ENCODE measurements at regions not wholly inside any gene's neighbourhood (a gene's known extent, or its start where the extent isn't known, plus 50 kb on each side); places are given as distances from the start of the nearest gene placed in this dataset.

- TF ChIP-seq FOXP2 (optimal IDR thresholded peaks at IDR 0.05; ENCODE audit: borderline replicate concordance, extremely low read depth, extremely low read length, insufficient read depth), result no peak
- no peak for TF ChIP-seq TAF1 (IDR thresholded peaks at IDR 0.05; ENCODE audit: borderline replicate concordance, insufficient read depth, low read length)
- no peak for TF ChIP-seq SIN3A (IDR thresholded peaks at IDR 0.05; ENCODE audit: borderline replicate concordance, insufficient read depth, low read length)
- TF ChIP-seq REST (IDR thresholded peaks at IDR 0.05; ENCODE audit: insufficient read depth in 1 of 2, low read depth in 2 of 2, low read length in 2 of 2), result no peak
- no peak for TF ChIP-seq POLR2AphosphoS5 (IDR thresholded peaks at IDR 0.05; ENCODE audit: low read depth, low read length)
These were observed 102.4 kb upstream of the HIVEP1 start for GRCh38 chr6:11909696-11910132.

DNA sequence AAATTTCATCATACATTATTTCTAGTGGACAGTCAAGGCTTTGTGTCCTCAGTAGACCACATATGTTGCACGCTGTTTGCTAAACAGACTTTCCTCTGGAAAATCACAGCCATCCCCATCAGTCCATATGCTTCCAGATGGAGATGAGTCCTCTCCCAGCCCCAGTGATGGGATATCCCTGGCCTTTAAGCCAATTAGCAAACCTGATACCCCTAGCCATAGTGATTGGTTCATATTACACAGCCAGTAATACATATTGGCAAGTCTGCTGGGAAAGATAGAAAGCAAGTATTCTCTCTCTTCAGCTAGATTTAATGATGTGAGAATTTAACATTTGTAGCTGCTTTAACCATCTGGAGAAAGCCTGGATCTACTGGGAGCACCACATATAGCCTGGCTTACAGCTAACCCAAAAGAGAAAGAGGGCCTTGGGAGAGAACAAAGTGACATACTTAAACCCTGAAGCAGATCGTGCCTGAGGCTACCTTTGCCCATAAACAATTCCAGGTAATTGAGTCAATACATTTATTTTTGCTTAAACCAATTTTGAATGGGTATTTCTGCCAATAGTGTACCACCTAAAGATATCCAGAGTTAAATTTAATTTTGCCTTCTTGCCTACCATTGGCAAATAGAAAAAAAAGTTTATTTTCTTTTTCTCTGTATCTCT is 103.5 kb upstream of the HIVEP1 start:
- TF ChIP-seq SIN3A (IDR thresholded peaks at IDR 0.05; ENCODE audit: borderline replicate concordance, insufficient read depth, low read length) (no peak), REST (IDR thresholded peaks at IDR 0.05; ENCODE audit: insufficient read depth in 1 of 2, low read depth in 2 of 2, low read length in 2 of 2) (no peak), TAF1 (IDR thresholded peaks at IDR 0.05; ENCODE audit: borderline replicate concordance, insufficient read depth, low read length) (no peak), FOXP2 (optimal IDR thresholded peaks at IDR 0.05; ENCODE audit: borderline replicate concordance, extremely low read depth, extremely low read length, insufficient read depth) (no peak), POLR2AphosphoS5 (IDR thresholded peaks at IDR 0.05; ENCODE audit: low read depth, low read length) (no peak)

- no peak for TF ChIP-seq REST (IDR thresholded peaks at IDR 0.05; ENCODE audit: insufficient read depth in 1 of 2, low read depth in 2 of 2, low read length in 2 of 2)
- no peak for TF ChIP-seq FOXP2 (optimal IDR thresholded peaks at IDR 0.05; ENCODE audit: borderline replicate concordance, extremely low read depth, extremely low read length, insufficient read depth)
- no peak for TF ChIP-seq TAF1 (IDR thresholded peaks at IDR 0.05; ENCODE audit: borderline replicate concordance, insufficient read depth, low read length)
- no peak for TF ChIP-seq POLR2AphosphoS5 (IDR thresholded peaks at IDR 0.05; ENCODE audit: low read depth, low read length)
- TF ChIP-seq SIN3A (IDR thresholded peaks at IDR 0.05; ENCODE audit: borderline replicate concordance, insufficient read depth, low read length), result no peak
These were observed 108.5 kb upstream of the HIVEP1 start for GRCh38 chr6:11903645-11904044.

GRCh38 chr6:11902527-11902926 is 109.6 kb upstream of the HIVEP1 start:
- TF ChIP-seq TAF1 (IDR thresholded peaks at IDR 0.05; ENCODE audit: borderline replicate concordance, insufficient read depth, low read length), result no peak
- TF ChIP-seq POLR2AphosphoS5 (IDR thresholded peaks at IDR 0.05; ENCODE audit: low read depth, low read length), result no peak
- no peak for TF ChIP-seq SIN3A (IDR thresholded peaks at IDR 0.05; ENCODE audit: borderline replicate concordance, insufficient read depth, low read length)
- TF ChIP-seq FOXP2 (optimal IDR thresholded peaks at IDR 0.05; ENCODE audit: borderline replicate concordance, extremely low read depth, extremely low read length, insufficient read depth), result no peak
- no peak for TF ChIP-seq REST (IDR thresholded peaks at IDR 0.05; ENCODE audit: insufficient read depth in 1 of 2, low read depth in 2 of 2, low read length in 2 of 2)
